ENCODE measurements at regions not wholly inside any gene's neighbourhood (a gene's known extent, or its start where the extent isn't known, plus 50 kb on each side); places are given as distances from the start of the nearest gene placed in this dataset.
"Not testable (repeated sequence)": the region's sequence is repeated elsewhere in the genome, so short reads cannot be mapped to it uniquely, and the experiment has no call there.

GRCh38 chr13:82962397-82962796, 919.9 kb downstream of the SLITRK1 start:
- DNase-seq (ENCODE audit: low spot score), result no peak

DNA sequence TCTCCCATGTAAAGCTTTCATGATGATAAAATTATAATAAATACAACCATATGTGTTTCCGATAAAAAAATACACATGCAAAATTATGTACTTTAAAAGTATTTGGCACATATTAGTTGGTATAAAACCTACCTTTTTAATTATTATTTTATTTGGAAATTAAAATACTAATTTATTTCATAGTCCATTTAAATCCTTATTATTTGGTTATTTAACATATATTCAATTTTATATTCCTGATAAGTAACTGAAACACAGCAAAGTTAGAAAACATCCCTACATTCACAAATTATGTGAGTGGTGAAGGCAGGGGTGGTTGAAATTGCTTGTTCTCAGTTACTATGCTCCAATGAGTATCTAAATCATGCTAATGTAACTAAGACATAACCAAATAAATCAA, 920.5 kb downstream of the SLITRK1 start:
- no peak for DNase-seq (ENCODE audit: low spot score)

GRCh38 chr13:82952336-82952735, 929.9 kb downstream of the SLITRK1 start:
- not testable (repeated sequence) for DNase-seq (ENCODE audit: low spot score)

- DNase-seq (ENCODE audit: low spot score), result no peak
These were observed 934.6 kb downstream of the SLITRK1 start for GRCh38 chr13:82947683-82948082.

DNA sequence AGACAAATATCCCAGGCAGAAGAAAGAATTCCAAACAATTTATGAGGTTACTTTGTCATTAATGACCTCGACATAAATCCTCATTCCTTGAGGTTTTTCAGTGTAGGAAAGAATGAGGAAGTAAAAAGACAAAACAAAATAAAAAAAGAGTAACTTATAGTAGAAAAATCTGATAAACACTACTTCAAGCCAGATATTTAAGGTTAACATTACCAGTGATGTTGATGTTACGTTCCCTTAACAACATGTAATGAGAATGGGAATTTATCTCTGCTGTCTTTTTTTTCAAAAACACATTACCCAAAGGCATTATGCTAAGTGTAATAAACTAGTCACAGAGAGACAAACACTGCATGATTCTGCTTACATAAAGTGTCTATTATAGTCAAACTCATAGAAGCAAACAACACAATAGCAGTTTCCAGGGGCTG, 935.1 kb downstream of the SLITRK1 start:
- DNase-seq (ENCODE audit: low spot score), result no peak

DNA sequence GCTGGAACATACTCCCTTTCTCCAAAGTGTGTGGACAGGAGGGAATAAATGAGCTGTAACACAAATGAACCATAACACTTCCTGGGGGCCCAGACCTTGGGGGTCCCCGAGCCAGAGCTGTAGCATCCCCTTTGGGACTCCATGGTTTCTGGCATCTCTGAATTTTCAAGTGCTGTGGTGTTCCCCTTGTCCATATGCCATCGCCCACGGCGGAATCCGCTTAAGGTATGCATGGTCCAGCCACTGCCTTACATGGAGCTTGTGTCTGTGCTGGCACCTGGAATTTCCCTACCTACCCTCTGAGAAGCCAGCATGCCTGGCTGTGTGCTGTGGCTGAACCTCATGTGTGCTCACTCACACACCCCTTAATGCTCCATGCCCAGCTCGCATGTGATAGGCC, 943.6 kb downstream of the SLITRK1 start:
- DNase-seq (ENCODE audit: low spot score), result no peak

GRCh38 chr13:82934000-82934399, 948.3 kb downstream of the SLITRK1 start:
- DNase-seq (ENCODE audit: low spot score), result no peak

DNA sequence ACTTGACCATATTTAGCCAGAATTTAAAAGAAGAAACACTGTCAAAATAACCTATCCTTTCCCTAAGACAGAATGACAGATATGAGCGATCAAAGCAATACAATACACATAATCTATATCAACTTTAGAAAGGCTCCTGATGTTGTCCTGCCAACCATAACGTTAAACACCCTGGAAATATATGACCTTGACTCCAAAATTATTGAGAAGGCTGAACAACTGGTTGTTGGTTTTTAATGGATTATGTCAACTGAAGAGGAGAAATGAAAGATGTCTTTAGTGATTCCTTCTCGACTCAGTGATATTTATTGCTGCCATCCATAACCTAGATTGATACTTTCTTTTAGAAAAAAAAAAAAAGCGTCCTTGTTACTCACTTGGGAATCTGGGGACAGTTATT, 957.2 kb downstream of the SLITRK1 start:
- no peak for DNase-seq (ENCODE audit: low spot score)

DNA sequence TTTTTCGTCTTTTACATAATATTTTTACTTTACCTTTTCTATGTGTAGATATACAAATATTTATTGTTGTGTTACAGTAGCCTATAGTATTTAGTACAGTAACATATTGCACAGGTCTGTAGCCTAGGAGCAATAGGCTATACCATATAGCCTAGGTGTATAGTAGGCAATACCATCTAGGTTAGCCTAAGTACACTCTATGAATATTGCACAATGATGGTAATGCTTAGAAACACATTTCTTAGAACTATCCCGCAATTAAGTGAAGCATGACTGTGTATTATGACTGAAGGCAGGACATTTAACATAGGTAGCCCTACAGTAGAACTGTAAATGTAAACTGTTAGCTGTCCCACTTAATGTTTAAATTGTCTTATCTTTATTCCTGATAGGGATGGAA, 964.3 kb downstream of the SLITRK1 start:
- no peak for DNase-seq (ENCODE audit: low spot score)

- DNase-seq (ENCODE audit: low spot score), result no peak
These were observed 969.7 kb downstream of the SLITRK1 start for GRCh38 chr13:82912564-82912963.

DNA sequence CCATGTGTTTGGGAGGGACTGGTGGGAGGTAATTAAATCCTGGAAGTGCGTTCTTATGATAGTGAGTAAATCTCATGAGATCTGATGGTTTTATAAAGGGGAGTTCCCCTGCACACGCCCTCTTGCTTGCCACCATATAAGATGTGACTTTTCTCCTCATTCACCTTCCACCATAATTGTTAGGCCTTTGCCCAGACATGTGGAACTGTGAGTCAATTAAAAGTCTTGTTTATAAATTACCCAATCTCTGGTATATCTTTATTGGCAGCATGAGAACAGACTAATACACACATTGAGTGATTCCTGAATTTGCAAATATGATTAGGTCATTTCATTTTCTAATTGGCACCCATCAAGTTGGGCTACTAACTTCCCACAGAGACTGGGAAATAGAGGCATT, 977.2 kb downstream of the SLITRK1 start:
- no peak for DNase-seq (ENCODE audit: low spot score)

GRCh38 chr13:82900453-82900852, 981.8 kb downstream of the SLITRK1 start:
- no peak for DNase-seq (ENCODE audit: low spot score)

- DNase-seq (ENCODE audit: low spot score), result no peak
These were observed 983.7 kb downstream of the SLITRK1 start for GRCh38 chr13:82898586-82898985.

GRCh38 chr13:82879921-82880320, 1002.4 kb downstream of the SLITRK1 start:
- DNase-seq (ENCODE audit: low spot score), result no peak

GRCh38 chr13:82878536-82878935, 1003.7 kb downstream of the SLITRK1 start:
- DNase-seq (ENCODE audit: low spot score), result no peak

DNA sequence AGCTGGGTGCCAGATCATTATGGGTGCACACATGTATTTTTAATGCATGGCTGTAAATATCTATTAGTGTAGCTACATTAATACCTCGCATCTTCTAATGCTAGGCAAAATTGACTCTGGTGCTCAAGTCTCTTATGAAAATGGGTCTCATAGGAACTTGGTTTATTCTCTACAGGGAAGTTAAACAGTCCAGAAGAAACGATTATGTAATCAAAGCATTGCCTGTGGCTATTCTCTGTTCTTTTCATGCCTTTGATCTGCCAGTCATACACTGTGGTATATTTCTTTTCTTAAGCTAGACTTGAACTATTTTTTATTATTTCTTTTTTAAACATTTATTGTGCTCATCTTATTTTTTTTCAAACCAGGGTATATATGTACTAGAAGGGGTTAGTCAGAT, 1015.0 kb downstream of the SLITRK1 start:
- DNase-seq (ENCODE audit: low spot score), result no peak

DNA sequence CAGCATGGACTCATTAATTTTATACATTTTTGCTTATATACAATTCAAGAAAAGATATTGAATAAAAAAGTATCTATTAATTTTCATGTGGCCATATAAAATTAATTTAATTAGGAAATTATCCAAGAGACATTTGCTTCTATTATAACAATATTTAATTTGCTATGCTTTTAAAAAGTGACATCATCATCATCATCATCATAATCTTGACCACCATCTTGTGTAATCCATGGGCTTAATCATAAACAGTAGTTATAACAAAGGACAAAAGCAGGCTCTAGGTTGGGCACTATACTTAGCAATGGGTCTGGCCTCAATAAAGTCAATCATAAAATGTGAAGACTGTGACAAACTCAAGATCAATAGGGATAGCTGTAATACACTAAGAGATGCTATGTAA, 1031.6 kb downstream of the SLITRK1 start:
- DNase-seq (ENCODE audit: low spot score), result no peak

DNA sequence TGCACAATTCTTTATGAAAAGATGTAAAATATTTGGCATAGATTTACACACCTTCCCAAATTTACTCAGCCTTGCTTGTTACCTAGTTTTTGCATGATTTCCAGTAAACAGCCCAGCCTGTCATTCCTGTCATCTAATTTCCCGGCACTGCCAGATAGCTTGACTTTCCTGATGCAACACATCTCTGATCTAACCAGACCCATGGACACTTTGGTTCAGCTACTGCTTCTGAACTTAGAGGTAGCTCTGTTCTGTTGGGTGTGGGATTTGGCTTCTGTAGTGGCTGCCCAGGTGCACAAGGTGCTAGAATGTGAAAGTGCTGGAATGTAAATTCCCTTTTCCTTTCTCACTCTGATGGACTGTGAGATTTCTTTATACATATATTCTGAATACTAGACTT, 1033.5 kb downstream of the SLITRK1 start:
- no peak for DNase-seq (ENCODE audit: low spot score)

DNA sequence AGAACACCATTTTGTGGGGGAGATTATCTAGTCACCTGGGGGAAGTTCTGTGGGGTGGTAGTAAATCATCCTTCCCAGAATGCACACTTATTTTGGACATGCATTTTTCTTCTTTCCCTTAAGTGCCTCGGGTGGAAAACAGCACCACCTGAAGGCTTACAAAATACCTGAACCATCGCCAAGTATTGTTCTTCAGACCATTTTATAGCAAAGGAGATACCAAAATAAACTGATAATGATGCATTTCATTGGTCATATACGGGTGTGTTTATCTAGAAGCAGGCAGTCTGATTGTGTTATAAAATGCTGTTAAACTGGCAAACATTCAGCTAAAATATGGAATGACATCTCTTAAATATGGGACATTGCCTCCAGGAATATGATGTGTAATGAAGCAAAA, 1034.7 kb downstream of the SLITRK1 start:
- no peak for DNase-seq (ENCODE audit: low spot score)

- no peak for DNase-seq (ENCODE audit: low spot score)
These were observed 1048.4 kb downstream of the SLITRK1 start for GRCh38 chr13:82833923-82834322.

- no peak for DNase-seq (ENCODE audit: low spot score)
These were observed 1053.2 kb downstream of the SLITRK1 start for GRCh38 chr13:82829040-82829439.

DNA sequence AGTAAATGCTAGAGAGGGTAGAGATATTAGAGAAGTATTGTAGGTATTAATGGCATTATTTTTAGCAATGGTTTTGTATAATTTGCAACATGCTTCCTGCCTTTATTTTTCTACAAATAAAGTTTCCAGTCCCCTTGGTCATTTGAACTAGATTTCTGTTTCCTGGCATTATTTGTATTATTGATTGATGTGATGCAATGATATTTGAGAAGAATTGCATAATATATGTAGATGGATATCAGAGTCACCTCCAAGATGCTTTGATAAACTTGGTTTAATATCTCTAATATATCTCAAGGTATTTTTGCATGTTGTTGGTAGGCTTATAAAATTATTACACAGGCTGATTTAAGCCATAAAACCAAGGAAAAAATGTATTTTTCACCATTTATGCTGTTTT, 1054.5 kb downstream of the SLITRK1 start:
- no peak for DNase-seq (ENCODE audit: low spot score)

GRCh38 chr13:82822935-82823334, 1059.3 kb downstream of the SLITRK1 start:
- no peak for DNase-seq (ENCODE audit: low spot score)

GRCh38 chr13:82817133-82817532, 1065.1 kb downstream of the SLITRK1 start:
- no peak for DNase-seq (ENCODE audit: low spot score)

- DNase-seq (ENCODE audit: low spot score), result no peak
These were observed 1066.5 kb downstream of the SLITRK1 start for GRCh38 chr13:82815791-82816190.

Measured in activated CD4-positive, alpha-beta T cell treated with anti-CD3 and anti-CD28 coated beads, Interleukin-2, Interleukin-4, amounts not matched to agents 100 ng/mL and 50 ng/mL, durations not matched to agents 16 hours and 8 hours (primary cell).